GM12891 (cell line): ENCODE measurements at regions not wholly inside any gene's neighbourhood (a gene's known extent, or its start where the extent isn't known, plus 50 kb on each side); places are given as distances from the start of the nearest gene placed in this dataset.

ENCODE experiments used
- DNase-seq: peaks from one replicate; pipeline ENCODE4 v3.0.0; 2011; ENCODE audit warnings: low spot score; ENCODE audit not compliant: insufficient read length
- FAIRE-seq: peaks from 2 replicates; lab custom pipeline; 2011; peaks lifted over from hg19 to GRCh38; lab: Jason Lieb, UNC
- PAX5 ChIP-seq: IDR thresholded peaks from 2 replicates; pipeline ENCODE4 v1.6.1; 2011; ENCODE audit warnings: low read length, moderate library complexity, mild to moderate bottlenecking; ENCODE audit not compliant: insufficient read depth, severe bottlenecking
- POLR2A ChIP-seq: IDR thresholded peaks from 2 replicates; pipeline ENCODE4 v1.6.1; 2011; ENCODE audit warnings: low read depth, low read length, control low read depth
- POLR2AphosphoS5 ChIP-seq: IDR thresholded peaks from 2 replicates; pipeline ENCODE4 v1.6.1; 2011; ENCODE audit warnings: low read depth, low read length, control low read depth
- POU2F2 ChIP-seq: IDR thresholded peaks from 2 replicates; pipeline ENCODE4 v1.6.1; 2011; ENCODE audit warnings: low read depth, mild to moderate bottlenecking, control low read depth, low read length, moderate library complexity
- SPI1 ChIP-seq: IDR thresholded peaks from 2 replicates; pipeline ENCODE4 v1.6.1; 2011; ENCODE audit warnings: low read depth, low read length, control low read depth
- TAF1 ChIP-seq: IDR thresholded peaks from 2 replicates; pipeline ENCODE4 v1.6.1; 2011; ENCODE audit warnings: low read depth, low read length, control low read depth

- FAIRE-seq (no peak), DNase-seq (no peak)
- TF ChIP-seq POLR2A (no peak), POLR2AphosphoS5 (no peak), TAF1 (no peak), PAX5 (no peak), SPI1 (no peak), POU2F2 (no peak)
Measured at GRCh38 chr4:26034849-26035248, 120.8 kb downstream of the SMIM20 start.

GRCh38 chr4:26035921-26036320, 121.9 kb downstream of the SMIM20 start:
- DNase-seq (no peak), FAIRE-seq (no peak)
- TF ChIP-seq POLR2A (no peak), PAX5 (no peak), TAF1 (no peak)

DNA sequence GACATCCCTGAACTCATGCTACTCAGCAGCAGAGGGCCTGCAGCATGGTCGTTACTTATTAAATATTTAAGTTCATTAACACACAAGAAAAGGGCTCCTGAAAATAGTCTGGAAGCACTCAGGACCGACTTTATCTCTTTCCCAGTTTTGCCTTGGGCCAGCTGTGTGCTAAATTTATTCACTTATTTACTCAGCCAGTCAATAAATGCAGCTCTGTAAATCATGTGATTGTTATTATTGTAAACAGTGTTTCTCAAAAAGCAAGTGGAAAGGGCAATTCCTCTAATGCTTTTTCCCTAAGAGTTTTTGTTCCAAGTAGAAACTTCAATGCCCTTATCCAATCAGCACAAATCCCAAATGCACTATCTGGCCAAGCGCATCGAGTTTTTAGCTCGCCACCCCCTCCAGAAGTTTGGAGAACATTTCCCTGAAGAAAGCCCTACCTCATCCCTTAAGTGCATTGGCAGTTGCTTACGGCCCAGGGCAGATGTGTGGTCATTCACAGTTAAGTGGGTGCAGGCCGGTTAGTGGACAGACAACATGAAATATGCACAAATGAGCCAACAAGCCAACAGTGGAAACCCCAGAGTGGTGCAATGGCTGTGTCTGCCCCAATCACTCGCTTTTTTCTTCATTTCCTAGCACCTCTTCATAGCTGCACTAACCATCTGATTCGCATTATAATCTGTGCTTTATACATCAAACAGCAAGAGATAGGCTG, 125.8 kb downstream of the SMIM20 start:
- TF ChIP-seq POU2F2 = no peak
- TF ChIP-seq PAX5 = no peak
- no peak for TF ChIP-seq POLR2A
- no peak for TF ChIP-seq SPI1
- no peak for TF ChIP-seq TAF1
- TF ChIP-seq POLR2AphosphoS5 = no peak
- FAIRE-seq (no peak), DNase-seq (no peak)

DNA sequence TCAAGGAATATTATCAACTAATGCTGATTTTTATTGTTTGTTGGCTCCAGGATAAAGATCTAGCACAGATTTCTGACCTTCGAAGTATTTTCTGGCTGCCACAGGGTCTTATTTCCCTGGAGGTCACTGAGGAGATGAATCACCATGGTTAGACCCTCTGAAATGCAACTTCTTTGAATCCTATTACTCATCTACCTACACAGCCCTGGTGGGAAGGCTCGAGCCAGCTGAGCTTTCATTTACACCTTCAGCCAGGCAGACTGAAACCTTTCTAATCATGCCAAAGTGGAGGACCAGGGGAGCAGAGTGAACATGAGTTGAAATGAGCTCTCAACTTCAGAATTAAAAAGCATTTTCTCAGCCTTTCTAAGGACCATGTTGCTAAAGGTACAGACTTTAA, 130.5 kb downstream of the SMIM20 start:
- FAIRE-seq (no peak), DNase-seq (no peak)
- no peak for TF ChIP-seq TAF1
- no peak for TF ChIP-seq PAX5
- TF ChIP-seq SPI1 = no peak
- TF ChIP-seq POLR2A = no peak
- TF ChIP-seq POU2F2 = no peak
- no peak for TF ChIP-seq POLR2AphosphoS5

DNA sequence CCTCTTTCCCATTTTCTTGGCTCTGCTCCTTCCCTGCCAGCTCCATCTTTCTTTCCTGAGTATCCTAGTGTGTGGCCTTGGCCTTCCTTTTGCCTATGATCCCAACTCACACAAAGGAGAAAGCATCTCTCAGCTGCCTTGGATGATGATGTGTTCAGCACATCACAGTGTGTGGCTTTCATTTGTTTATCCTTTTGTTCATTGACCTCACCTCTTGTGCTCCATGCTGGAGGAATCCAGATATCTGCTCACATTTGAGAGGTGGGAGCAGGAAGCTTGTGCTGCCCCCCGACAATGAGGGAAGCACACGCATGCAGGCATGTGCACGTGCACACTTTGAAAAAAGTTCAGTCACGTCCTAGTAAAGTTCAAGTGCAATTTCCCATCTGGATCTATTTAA, 131.0 kb downstream of the SMIM20 start:
- DNase-seq (no peak), FAIRE-seq (no peak)
- TF ChIP-seq POLR2A = no peak
- TF ChIP-seq POLR2AphosphoS5 = no peak
- no peak for TF ChIP-seq POU2F2
- no peak for TF ChIP-seq SPI1
- TF ChIP-seq PAX5 = no peak
- TF ChIP-seq TAF1 = no peak

- no peak for FAIRE-seq
- TF ChIP-seq PAX5 (no peak), POLR2A (no peak), POU2F2 (no peak), TAF1 (no peak), POLR2AphosphoS5 (no peak), SPI1 (no peak)
- no peak for DNase-seq
Measured at GRCh38 chr4:26047795-26048194, 133.8 kb downstream of the SMIM20 start.

DNA sequence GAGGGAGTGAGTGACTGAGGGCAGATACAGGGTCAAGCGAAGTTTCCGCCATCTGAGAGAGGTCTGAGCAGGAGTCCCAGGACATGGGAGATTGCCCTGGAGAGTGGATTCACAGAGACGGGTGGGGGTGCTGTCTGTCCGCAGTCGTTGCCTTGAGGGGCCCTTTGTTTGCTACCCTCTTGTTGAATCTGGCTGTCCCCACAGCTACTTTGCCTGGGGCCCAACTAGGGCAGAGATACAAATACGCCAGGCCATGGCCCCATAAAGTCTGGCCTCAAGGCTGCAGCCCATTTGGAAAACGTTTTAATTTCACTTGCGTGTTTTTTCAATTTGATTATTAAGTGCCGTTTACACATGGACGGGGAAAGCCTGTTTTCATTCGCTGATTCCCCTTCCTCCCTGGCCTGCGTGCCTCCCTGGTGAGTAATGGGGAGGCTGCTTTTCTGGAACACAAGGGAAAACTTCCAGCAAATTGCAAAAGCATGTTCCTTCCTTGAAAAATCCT, 134.4 kb downstream of the SMIM20 start:
- FAIRE-seq (no peak), DNase-seq (no peak)
- TF ChIP-seq POLR2A (no peak), PAX5 (no peak), SPI1 (no peak), POLR2AphosphoS5 (no peak), POU2F2 (no peak), TAF1 (no peak)

- FAIRE-seq (no peak), DNase-seq (no peak)
- no peak for TF ChIP-seq TAF1
Measured at GRCh38 chr4:26048950-26049349, 134.9 kb downstream of the SMIM20 start.

DNA sequence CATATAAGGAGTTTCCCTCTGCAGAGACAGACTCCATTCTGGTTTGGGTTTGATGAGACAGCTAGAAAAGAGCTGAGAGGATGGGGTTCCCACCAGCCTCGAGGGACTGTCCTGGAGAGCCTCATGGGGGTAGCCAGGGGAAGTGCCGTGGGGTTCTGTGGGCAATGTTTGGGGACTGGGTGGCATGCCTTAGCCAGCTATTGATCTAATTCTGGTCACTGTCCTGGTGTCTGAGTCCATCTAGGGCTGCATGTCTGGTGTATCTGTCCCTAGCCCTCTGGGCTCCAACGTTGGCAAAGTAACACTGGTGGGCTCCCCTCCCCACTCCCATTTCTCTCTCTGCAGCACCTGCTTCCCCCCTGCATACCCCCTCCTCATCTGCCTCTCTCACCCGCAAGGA, 135.4 kb downstream of the SMIM20 start:
- DNase-seq = no peak
- no peak for FAIRE-seq
- TF ChIP-seq POLR2AphosphoS5 = no peak
- no peak for TF ChIP-seq POU2F2
- TF ChIP-seq TAF1 = no peak
- no peak for TF ChIP-seq POLR2A
- TF ChIP-seq PAX5 = no peak
- no peak for TF ChIP-seq SPI1

- DNase-seq (no peak), FAIRE-seq (no peak)
Measured at GRCh38 chr4:26050212-26050643, 136.2 kb downstream of the SMIM20 start.

More at GRCh38 chr4:26050212-26050643, 136.2 kb downstream of the SMIM20 start:
- TF ChIP-seq TAF1 (no peak), POLR2AphosphoS5 (no peak), POLR2A (no peak), SPI1 (no peak), POU2F2 (no peak), PAX5 (no peak)
